ENCODE measurements at regions not wholly inside any gene's neighbourhood (a gene's known extent, or its start where the extent isn't known, plus 50 kb on each side); places are given as distances from the start of the nearest gene placed in this dataset.

DNA sequence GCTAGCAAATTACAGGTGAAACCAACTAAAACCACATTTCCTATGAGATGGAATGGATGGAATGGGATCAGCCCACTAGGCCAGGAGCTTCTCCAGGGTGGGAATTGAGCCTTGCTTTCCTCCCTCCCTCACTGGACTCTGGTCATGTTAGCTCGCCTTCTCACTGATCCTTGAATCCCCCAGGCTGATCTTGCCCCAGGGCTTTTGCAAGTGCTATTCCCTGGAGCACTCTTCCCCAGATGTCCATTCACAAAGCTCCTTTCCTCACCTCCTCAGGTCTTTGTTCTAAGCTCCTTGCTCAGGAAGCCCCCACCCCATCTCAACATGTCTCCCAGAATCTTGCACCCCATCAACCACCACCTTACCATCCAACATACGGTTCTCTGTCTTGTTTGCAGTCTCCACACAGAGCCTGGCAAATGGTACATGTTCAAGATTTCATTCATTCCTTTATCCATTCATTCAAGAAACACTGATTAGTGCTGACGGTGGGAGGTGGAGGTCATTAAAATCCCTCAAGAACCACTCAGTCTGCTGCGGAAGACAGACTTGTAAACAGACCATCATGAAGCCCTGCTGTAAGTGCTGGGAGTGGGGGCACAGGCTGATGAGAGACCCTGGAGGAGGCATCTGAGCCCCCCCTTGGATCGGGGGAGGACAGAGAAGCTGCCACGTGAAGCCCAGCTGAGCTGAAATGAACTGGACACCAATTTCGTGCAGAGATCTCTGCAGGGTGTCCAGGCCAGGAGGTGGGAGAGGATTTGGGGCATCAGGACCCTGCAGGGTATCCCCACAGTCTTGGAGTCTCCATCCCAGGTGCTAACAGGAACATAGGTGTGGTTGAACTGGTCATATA is 141.7 kb downstream of the BARX1 start:
- TF ChIP-seq, protein P1, sequence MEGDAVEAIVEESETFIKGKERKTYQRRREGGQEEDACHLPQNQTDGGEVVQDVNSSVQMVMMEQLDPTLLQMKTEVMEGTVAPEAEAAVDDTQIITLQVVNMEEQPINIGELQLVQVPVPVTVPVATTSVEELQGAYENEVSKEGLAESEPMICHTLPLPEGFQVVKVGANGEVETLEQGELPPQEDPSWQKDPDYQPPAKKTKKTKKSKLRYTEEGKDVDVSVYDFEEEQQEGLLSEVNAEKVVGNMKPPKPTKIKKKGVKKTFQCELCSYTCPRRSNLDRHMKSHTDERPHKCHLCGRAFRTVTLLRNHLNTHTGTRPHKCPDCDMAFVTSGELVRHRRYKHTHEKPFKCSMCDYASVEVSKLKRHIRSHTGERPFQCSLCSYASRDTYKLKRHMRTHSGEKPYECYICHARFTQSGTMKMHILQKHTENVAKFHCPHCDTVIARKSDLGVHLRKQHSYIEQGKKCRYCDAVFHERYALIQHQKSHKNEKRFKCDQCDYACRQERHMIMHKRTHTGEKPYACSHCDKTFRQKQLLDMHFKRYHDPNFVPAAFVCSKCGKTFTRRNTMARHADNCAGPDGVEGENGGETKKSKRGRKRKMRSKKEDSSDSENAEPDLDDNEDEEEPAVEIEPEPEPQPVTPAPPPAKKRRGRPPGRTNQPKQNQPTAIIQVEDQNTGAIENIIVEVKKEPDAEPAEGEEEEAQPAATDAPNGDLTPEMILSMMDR (IDR thresholded peaks at IDR 0.05) = no peak
- no peak for TF ChIP-seq POLR2A (IDR thresholded peaks at IDR 0.05)

Measured in gastroesophageal sphincter (tissue), 3 donors.